ENCODE measurements at regions not wholly inside any gene's neighbourhood (a gene's known extent, or its start where the extent isn't known, plus 50 kb on each side); places are given as distances from the start of the nearest gene placed in this dataset.
"Not testable (repeated sequence)": the region's sequence is repeated elsewhere in the genome, so short reads cannot be mapped to it uniquely, and the experiment has no call there.

- no peak for DNase-seq (ENCODE audit: extremely low read depth in 1 of 2, low read depth in 1 of 2)
Measured at GRCh38 chr5:154593071-154593470, 115.0 kb upstream of the HAND1 start.

- no peak for DNase-seq (ENCODE audit: extremely low read depth in 1 of 2, low read depth in 1 of 2)
Measured at GRCh38 chr5:154590093-154590724, 112.2 kb upstream of the HAND1 start.

GRCh38 chr5:154589511-154589910 is 111.5 kb upstream of the HAND1 start:
- DNase-seq (ENCODE audit: extremely low read depth in 1 of 2, low read depth in 1 of 2), result no peak

- not testable (repeated sequence) for DNase-seq (ENCODE audit: extremely low read depth in 1 of 2, low read depth in 1 of 2)
Measured at GRCh38 chr5:154588833-154589425, 110.9 kb upstream of the HAND1 start.

- DNase-seq (ENCODE audit: extremely low read depth in 1 of 2, low read depth in 1 of 2), result no peak
Measured at GRCh38 chr5:154588091-154588774, 110.2 kb upstream of the HAND1 start.

GRCh38 chr5:154587123-154588026 is 109.3 kb upstream of the HAND1 start:
- DNase-seq (ENCODE audit: extremely low read depth in 1 of 2, low read depth in 1 of 2), result no peak

- no peak for DNase-seq (ENCODE audit: extremely low read depth in 1 of 2, low read depth in 1 of 2)
Measured at GRCh38 chr5:154583671-154584177, 105.7 kb upstream of the HAND1 start.

- no peak for DNase-seq (ENCODE audit: extremely low read depth in 1 of 2, low read depth in 1 of 2)
Measured at GRCh38 chr5:154580422-154580821, 102.4 kb upstream of the HAND1 start.

GRCh38 chr5:154577416-154577815 is 99.4 kb upstream of the HAND1 start:
- DNase-seq (ENCODE audit: extremely low read depth in 1 of 2, low read depth in 1 of 2), result no peak

GRCh38 chr5:154576429-154576806 is 98.4 kb upstream of the HAND1 start:
- no peak for DNase-seq (ENCODE audit: extremely low read depth in 1 of 2, low read depth in 1 of 2)

GRCh38 chr5:154575546-154576428 is 97.8 kb upstream of the HAND1 start:
- DNase-seq (ENCODE audit: extremely low read depth in 1 of 2, low read depth in 1 of 2), result no peak

- DNase-seq (ENCODE audit: extremely low read depth in 1 of 2, low read depth in 1 of 2), result no peak
Measured at GRCh38 chr5:154573011-154573410, 95.0 kb upstream of the HAND1 start.

GRCh38 chr5:154571325-154572035 is 93.5 kb upstream of the HAND1 start:
- no peak for DNase-seq (ENCODE audit: extremely low read depth in 1 of 2, low read depth in 1 of 2)

GRCh38 chr5:154570572-154571324 is 92.7 kb upstream of the HAND1 start:
- no peak for DNase-seq (ENCODE audit: extremely low read depth in 1 of 2, low read depth in 1 of 2)

- DNase-seq (ENCODE audit: extremely low read depth in 1 of 2, low read depth in 1 of 2), result no peak
Measured at GRCh38 chr5:154568589-154568988, 90.6 kb upstream of the HAND1 start.

- no peak for DNase-seq (ENCODE audit: extremely low read depth in 1 of 2, low read depth in 1 of 2)
Measured at GRCh38 chr5:154567155-154567554, 89.1 kb upstream of the HAND1 start.

GRCh38 chr5:154566146-154566680 is 88.2 kb upstream of the HAND1 start:
- no peak for DNase-seq (ENCODE audit: extremely low read depth in 1 of 2, low read depth in 1 of 2)

- DNase-seq (ENCODE audit: extremely low read depth in 1 of 2, low read depth in 1 of 2), result no peak
Measured at GRCh38 chr5:154565123-154565522, 87.1 kb upstream of the HAND1 start.
